PFSK-1 (cell line): ENCODE measurements at regions not wholly inside any gene's neighbourhood (a gene's known extent, or its start where the extent isn't known, plus 50 kb on each side); places are given as distances from the start of the nearest gene placed in this dataset.

Source experiments
- POLR2AphosphoS5 ChIP-seq: IDR thresholded peaks from 2 replicates; pipeline ENCODE4 v1.6.1; 2012; ENCODE audit warnings: low read depth, mild to moderate bottlenecking, control low read depth, low read length, moderate library complexity
- REST ChIP-seq, 2 experiments: IDR thresholded peaks; 2 replicates each; pipeline versions ENCODE4 v1.6.1 to v1.8.0; 2011 to 2012; ENCODE audit warnings: low read depth in 2 of 2, low read length in 2 of 2, control low read depth in 1 of 2, inconsistent platforms in 1 of 2, mild to moderate bottlenecking in 1 of 2, moderate library complexity in 1 of 2; ENCODE audit not compliant: insufficient read depth in 1 of 2
- SIN3A ChIP-seq: IDR thresholded peaks from 2 replicates; pipeline ENCODE4 v1.6.1; 2012; ENCODE audit warnings: mild to moderate bottlenecking, low read length, moderate library complexity, borderline replicate concordance; ENCODE audit not compliant: insufficient read depth
- TAF1 ChIP-seq: IDR thresholded peaks from 2 replicates; pipeline ENCODE4 v1.6.1; 2012; ENCODE audit warnings: low read length, control low read depth, borderline replicate concordance; ENCODE audit not compliant: insufficient read depth

GRCh38 chr2:160790738-160791137, 297.1 kb upstream of the RBMS1 start:
- no peak for TF ChIP-seq SIN3A
- no peak for TF ChIP-seq REST (IDR thresholded peaks at IDR 0.05; ENCODE audit: insufficient read depth in 1 of 2, low read depth in 2 of 2, low read length in 2 of 2)
- TF ChIP-seq TAF1 = no peak
- TF ChIP-seq POLR2AphosphoS5 = no peak
